SK-N-SH (cell line): ENCODE measurements at regions not wholly inside any gene's neighbourhood (a gene's known extent, or its start where the extent isn't known, plus 50 kb on each side); places are given as distances from the start of the nearest gene placed in this dataset.

ENCODE experiments used
- CTCF ChIA-PET: fragments of 300-600, 350-600 bp; formaldehyde crosslinking; extraction: SDS; loops from one replicate; lab custom pipeline; 2021; lab: Yijun Ruan, JAX
- POLR2A ChIA-PET: fragments of 350-600 bp; sonication (Branson Sonifier 250); formaldehyde crosslinking; extraction: SDS; loops from one replicate; lab custom pipeline; 2020; ENCODE audit warnings: antibody characterized with exemption, inconsistent platforms; lab: Yijun Ruan, JAX
- DNase-seq: peaks from one replicate; pipeline ENCODE4 v3.0.0; 2012
- H2AFZ ChIP-seq: fragments of 200-600 bp; sonication (generic); 2 replicates; pipeline ENCODE4 v1.8.1; 2016; ENCODE audit warnings: antibody characterized with exemption, mild to moderate bottlenecking, low read depth
- H3F3A ChIP-seq: fragments of 200-600 bp; sonication (generic); replicated peaks from 2 replicates; pipeline ENCODE3; 2016; ENCODE audit warnings: antibody characterized with exemption, mild to moderate bottlenecking; ENCODE audit not compliant: insufficient read depth
- H3K27ac ChIP-seq, 2 experiments: fragments of 200-500 bp in 1 of 2; fragments of 200-600 bp in 1 of 2; sonication (Bioruptor generic) in 1 of 2; sonication (generic), shearing (Covaris generic) in 1 of 2; 2 replicates each; pipeline versions ENCODE4 v1.5.1 to v1.6.1; 2014 to 2016; ENCODE audit warnings: low read depth in 2 of 2, inconsistent platforms in 1 of 2, low read length in 1 of 2, mild to moderate bottlenecking in 1 of 2, mixed read lengths in 1 of 2
- H3K27me3 ChIP-seq: fragments of 200-600 bp; sonication (generic), shearing (Covaris generic); 2 replicates; pipeline ENCODE4 v1.6.1; 2016; ENCODE audit warnings: mixed run types; ENCODE audit not compliant: insufficient read depth
- H3K36me3 ChIP-seq, 2 experiments: fragments of 200-500 bp in 1 of 2; fragments of 200-600 bp in 1 of 2; sonication (Bioruptor generic) in 1 of 2; sonication (generic) in 1 of 2; replicated peaks in 1 of 2; 2 replicates each; pipeline versions ENCODE3 to v1.5.1; 2014 to 2016; ENCODE audit warnings: low read length in 1 of 2, mild to moderate bottlenecking in 1 of 2; ENCODE audit not compliant: insufficient read depth in 2 of 2, control insufficient read depth in 1 of 2
- H3K4me1 ChIP-seq, 2 experiments: fragments of 200-500 bp in 1 of 2; fragments of 200-600 bp in 1 of 2; sonication (Bioruptor generic) in 1 of 2; sonication (generic), shearing (Covaris generic) in 1 of 2; 2 replicates each; pipeline versions ENCODE4 v1.5.1 to v1.6.1; 2014 to 2016; ENCODE audit warnings: low read depth in 1 of 2, low read length in 1 of 2, mixed run types in 1 of 2; ENCODE audit not compliant: insufficient read depth in 2 of 2, control insufficient read depth in 1 of 2
- H3K4me2 ChIP-seq: fragments of 200-600 bp; sonication (generic), shearing (Covaris generic); 2 replicates; pipeline ENCODE4 v1.6.1; 2017; ENCODE audit warnings: mixed run types
- H3K4me3 ChIP-seq, 2 experiments: fragments of 200-500 bp in 1 of 2; fragments of 200-600 bp in 1 of 2; sonication (Bioruptor generic) in 1 of 2; sonication (generic), shearing (Covaris generic) in 1 of 2; 2 replicates each; pipeline versions ENCODE4 v1.5.1 to v1.8.1; 2014 to 2016; ENCODE audit warnings: low read depth in 2 of 2, inconsistent platforms in 1 of 2, low read length in 1 of 2, mild to moderate bottlenecking in 1 of 2, mixed read lengths in 1 of 2, moderate library complexity in 1 of 2
- H3K79me2 ChIP-seq: fragments of 200-600 bp; sonication (generic); 2 replicates; pipeline ENCODE4 v1.8.1; 2017; ENCODE audit warnings: mild to moderate bottlenecking; ENCODE audit not compliant: insufficient read depth
- H3K9ac ChIP-seq: fragments of 200-600 bp; sonication (generic); 2 replicates; pipeline ENCODE4 v1.6.1; 2017; ENCODE audit warnings: mixed run types
- H3K9me2 ChIP-seq: fragments of 200-600 bp; sonication (generic); 2 replicates; pipeline ENCODE4 v1.6.1; 2017; ENCODE audit warnings: mixed run types
- H3K9me3 ChIP-seq: fragments of 200-600 bp; sonication (generic); 2 replicates; pipeline ENCODE4 v1.6.1; 2017; ENCODE audit warnings: mixed run types, mild to moderate bottlenecking, moderate library complexity
- H4K20me1 ChIP-seq: fragments of 200-600 bp; sonication (generic); 2 replicates; pipeline ENCODE4 v1.6.1; 2017; ENCODE audit warnings: mild to moderate bottlenecking, mixed run types; ENCODE audit not compliant: insufficient read depth
- CHD2 ChIP-seq: fragments of 150-350 bp; IDR thresholded peaks from 2 replicates; pipeline ENCODE4 v1.6.1; 2018; ENCODE audit warnings: low read length; ENCODE audit not compliant: partially characterized antibody
- EZH2phosphoT487 ChIP-seq: fragments of 200-600 bp; sonication (generic); IDR thresholded peaks from 2 replicates; pipeline ENCODE4 v1.6.1; 2017; ENCODE audit warnings: low read depth, mixed run types, mild to moderate bottlenecking, antibody characterized with exemption, moderate library complexity, borderline replicate concordance
- FOXM1 ChIP-seq: IDR thresholded peaks from 2 replicates; pipeline ENCODE4 v1.4.0; 2012; ENCODE audit warnings: low read depth, mild to moderate bottlenecking
- GABPA ChIP-seq: IDR thresholded peaks from 2 replicates; pipeline ENCODE4 v1.4.0; 2012; ENCODE audit warnings: low read depth, mild to moderate bottlenecking
- JUND ChIP-seq: IDR thresholded peaks from 2 replicates; pipeline ENCODE4 v1.4.0; 2012
- MEF2A ChIP-seq: IDR thresholded peaks from 2 replicates; pipeline ENCODE4 v1.4.0; 2012; ENCODE audit warnings: low read depth, borderline replicate concordance
- RXRA ChIP-seq: IDR thresholded peaks from 2 replicates; pipeline ENCODE4 v1.4.0; 2012; ENCODE audit warnings: low read depth, mild to moderate bottlenecking, borderline replicate concordance
- SMC3 ChIP-seq: IDR thresholded peaks from 2 replicates; pipeline ENCODE4 v1.6.1; 2012; ENCODE audit warnings: low read depth, low read length, improper control_type of control experiment
- TAF1 ChIP-seq: IDR thresholded peaks from 2 replicates; pipeline ENCODE4 v1.6.1; 2012; ENCODE audit warnings: low read depth, mild to moderate bottlenecking, low read length, moderate library complexity, borderline replicate concordance
- TCF12 ChIP-seq: IDR thresholded peaks from 2 replicates; pipeline ENCODE4 v1.4.0; 2012
- TEAD4 ChIP-seq: IDR thresholded peaks from 2 replicates; pipeline ENCODE4 v1.4.0; 2012; ENCODE audit warnings: mild to moderate bottlenecking, borderline replicate concordance; ENCODE audit not compliant: insufficient read depth
- WGBS: methylation state at CpG from one replicate; pipeline ENCODE4 v1.1.6; 2017; ENCODE audit warnings: low lambda C conversion rate; 5-methylcytosine and 5-hydroxymethylcytosine counted together
- TF ChIP-seq, protein P1 (sequence below): IDR thresholded peaks from 2 replicates; pipeline ENCODE4 v1.4.0; 2012; ENCODE audit warnings: low read depth
- TF ChIP-seq, protein P2 (sequence below): fragments of 150-350 bp; IDR thresholded peaks from 2 replicates; pipeline ENCODE4 v1.6.1; 2016; ENCODE audit warnings: mild to moderate bottlenecking, low read depth, low read length
- TF ChIP-seq, protein P3 (sequence below): fragments of 200-600 bp; sonication (generic); IDR thresholded peaks from 2 replicates; pipeline ENCODE4 v1.6.1; 2017; ENCODE audit warnings: antibody characterized with exemption, mild to moderate bottlenecking, moderate library complexity

DNA sequence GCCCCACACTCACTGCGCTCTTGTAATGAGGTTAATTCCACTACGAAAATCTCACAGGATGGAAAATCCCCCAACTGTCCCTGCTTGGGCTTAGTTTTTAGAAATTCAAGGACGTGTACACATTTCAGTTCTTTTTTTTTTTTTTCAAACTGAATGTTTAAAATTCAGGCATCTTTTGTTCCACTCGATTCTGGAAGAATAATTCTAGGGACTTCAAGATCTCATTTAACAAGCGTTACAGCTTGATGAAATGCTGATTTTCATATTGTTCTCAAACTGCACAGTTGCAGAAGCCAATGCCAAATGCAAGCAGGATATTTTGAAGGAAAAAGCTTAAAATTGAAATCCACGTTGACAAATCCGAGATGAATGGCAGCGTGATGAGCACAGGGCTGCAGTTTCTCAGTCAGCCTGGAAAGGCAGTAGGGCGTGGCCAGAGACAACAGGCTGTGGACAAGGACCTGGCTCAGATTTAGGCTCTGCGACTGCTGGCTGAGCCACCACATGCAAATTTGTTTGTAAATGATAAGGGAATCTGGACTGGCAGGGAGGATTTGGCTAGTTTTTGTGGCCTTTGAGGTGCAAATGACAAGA is 128.1 kb upstream of the MYCN start:
- no peaks in the 10 kb centered on the region for H3K27me3 ChIP-seq
- ChIA-PET CTCF (interaction anchor here (1.0 kb wide), 1 partner anchor 175 kb away, joined by 5 read pairs; no protein-coding TSS in a partner anchor), POLR2A (no interaction called here)
- no peak overlapping the region for H3K4me2 ChIP-seq
- H2AFZ ChIP-seq: no peak overlapping the region
- no peak for TF ChIP-seq FOXM1
- TF ChIP-seq EZH2phosphoT487: no peak
- TF ChIP-seq, protein P1, sequence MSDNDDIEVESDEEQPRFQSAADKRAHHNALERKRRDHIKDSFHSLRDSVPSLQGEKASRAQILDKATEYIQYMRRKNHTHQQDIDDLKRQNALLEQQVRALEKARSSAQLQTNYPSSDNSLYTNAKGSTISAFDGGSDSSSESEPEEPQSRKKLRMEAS: no peak
- TF ChIP-seq TAF1: no peak
- TF ChIP-seq TEAD4: no peak
- TF ChIP-seq SMC3: no peak
- TF ChIP-seq, protein P2, sequence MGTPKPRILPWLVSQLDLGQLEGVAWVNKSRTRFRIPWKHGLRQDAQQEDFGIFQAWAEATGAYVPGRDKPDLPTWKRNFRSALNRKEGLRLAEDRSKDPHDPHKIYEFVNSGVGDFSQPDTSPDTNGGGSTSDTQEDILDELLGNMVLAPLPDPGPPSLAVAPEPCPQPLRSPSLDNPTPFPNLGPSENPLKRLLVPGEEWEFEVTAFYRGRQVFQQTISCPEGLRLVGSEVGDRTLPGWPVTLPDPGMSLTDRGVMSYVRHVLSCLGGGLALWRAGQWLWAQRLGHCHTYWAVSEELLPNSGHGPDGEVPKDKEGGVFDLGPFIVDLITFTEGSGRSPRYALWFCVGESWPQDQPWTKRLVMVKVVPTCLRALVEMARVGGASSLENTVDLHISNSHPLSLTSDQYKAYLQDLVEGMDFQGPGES: no peak
- TF ChIP-seq GABPA: no peak
- TF ChIP-seq TCF12: no peak
- TF ChIP-seq CHD2: no peak
- no peak for TF ChIP-seq RXRA
- no peak for TF ChIP-seq MEF2A
- no peak for TF ChIP-seq JUND
- TF ChIP-seq, protein P3, sequence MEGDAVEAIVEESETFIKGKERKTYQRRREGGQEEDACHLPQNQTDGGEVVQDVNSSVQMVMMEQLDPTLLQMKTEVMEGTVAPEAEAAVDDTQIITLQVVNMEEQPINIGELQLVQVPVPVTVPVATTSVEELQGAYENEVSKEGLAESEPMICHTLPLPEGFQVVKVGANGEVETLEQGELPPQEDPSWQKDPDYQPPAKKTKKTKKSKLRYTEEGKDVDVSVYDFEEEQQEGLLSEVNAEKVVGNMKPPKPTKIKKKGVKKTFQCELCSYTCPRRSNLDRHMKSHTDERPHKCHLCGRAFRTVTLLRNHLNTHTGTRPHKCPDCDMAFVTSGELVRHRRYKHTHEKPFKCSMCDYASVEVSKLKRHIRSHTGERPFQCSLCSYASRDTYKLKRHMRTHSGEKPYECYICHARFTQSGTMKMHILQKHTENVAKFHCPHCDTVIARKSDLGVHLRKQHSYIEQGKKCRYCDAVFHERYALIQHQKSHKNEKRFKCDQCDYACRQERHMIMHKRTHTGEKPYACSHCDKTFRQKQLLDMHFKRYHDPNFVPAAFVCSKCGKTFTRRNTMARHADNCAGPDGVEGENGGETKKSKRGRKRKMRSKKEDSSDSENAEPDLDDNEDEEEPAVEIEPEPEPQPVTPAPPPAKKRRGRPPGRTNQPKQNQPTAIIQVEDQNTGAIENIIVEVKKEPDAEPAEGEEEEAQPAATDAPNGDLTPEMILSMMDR: no peak
- TF ChIP-seq, all 33 proteins: peak for 0
- H3K4me1 ChIP-seq: peaks cover 0 to 21% of the 10 kb centered on the region in 2 experiments; a peak in 1 of 4 replicates
- no peak overlapping the region for H3K4me3 ChIP-seq
- H4K20me1 ChIP-seq: no peaks in the 10 kb centered on the region
- no peak for DNase-seq
- H3K9me3 ChIP-seq: no peaks in the 10 kb centered on the region
- no peaks in the 10 kb centered on the region for H3K36me3 ChIP-seq
- H3K27ac ChIP-seq: no peak overlapping the region
- H3F3A ChIP-seq: no peaks in the 10 kb centered on the region
- 39% methylated on average over 10 of the region's 10 CpGs for WGBS
- no peaks in the 10 kb centered on the region for H3K9me2 ChIP-seq
- no peaks in the 10 kb centered on the region for H3K79me2 ChIP-seq
- H3K9ac ChIP-seq: no peak overlapping the region
